ENCODE measurements at regions not wholly inside any gene's neighbourhood (a gene's known extent, or its start where the extent isn't known, plus 50 kb on each side); places are given as distances from the start of the nearest gene placed in this dataset.

- TF ChIP-seq POLR2A (IDR thresholded peaks at IDR 0.05; ENCODE audit: low read depth, low read length) (no peak), EZH2 (IDR thresholded peaks at IDR 0.05; ENCODE audit: borderline replicate concordance, low read depth, low read length, severe bottlenecking) (no peak), POLR2AphosphoS5 (IDR thresholded peaks at IDR 0.05; ENCODE audit: insufficient read depth, low read depth, low read length) (no peak), MYC (IDR thresholded peaks at IDR 0.05; ENCODE audit: low read depth, low read length) (no peak), CTCF (IDR thresholded peaks at IDR 0.05; ENCODE audit: extremely low read depth in 1 of 2, insufficient read depth in 1 of 2, low read depth in 1 of 2, low read length in 2 of 2) (no peak)
Measured at GRCh38 chr5:167351316-167351715, 940.1 kb upstream of the WWC1 start.

All from endothelial cell of umbilical vein (primary cell).